AG04450 (cell line): ENCODE measurements at regions not wholly inside any gene's neighbourhood (a gene's known extent, or its start where the extent isn't known, plus 50 kb on each side); places are given as distances from the start of the nearest gene placed in this dataset.

Experiments used
- CTCF ChIA-PET: fragments of 300-600, 350-600 bp; formaldehyde crosslinking; extraction: SDS; loops from one replicate; lab custom pipeline; 2022; ENCODE audit warnings: antibody characterized with exemption, inconsistent platforms; lab: Charles Lee
- POLR2A ChIA-PET: fragments of 350-600 bp; formaldehyde crosslinking; extraction: SDS; loops from one replicate; lab custom pipeline; 2021; ENCODE audit warnings: antibody characterized with exemption, inconsistent platforms; lab: Yijun Ruan, JAX
- DNase-seq: peaks from one replicate; pipeline ENCODE4 v3.0.0-alpha.2; 2011; ENCODE audit warnings: low read depth, low spot score
- H3K27ac ChIP-seq: one replicate; pipeline ENCODE4 v1.5.1; 2012; ENCODE audit warnings: low read depth, low read length, control low read depth
- H3K27me3 ChIP-seq: one replicate; pipeline ENCODE4 v1.6.0; 2012; ENCODE audit warnings: low read length; ENCODE audit not compliant: control insufficient read depth, insufficient read depth
- H3K4me3 ChIP-seq: 2 replicates; pipeline ENCODE4 v1.5.1; 2011; ENCODE audit warnings: mild to moderate bottlenecking, low read depth, low read length, control low read depth
- H3K9me3 ChIP-seq: 2 replicates; pipeline ENCODE4 v1.5.1; 2012; ENCODE audit warnings: low read length; ENCODE audit not compliant: control insufficient read depth, insufficient read depth
- CTCF ChIP-seq: IDR thresholded peaks from 2 replicates; pipeline ENCODE4 v1.5.1; 2011; ENCODE audit warnings: low read depth, low read length, control low read depth, inconsistent platforms

DNA sequence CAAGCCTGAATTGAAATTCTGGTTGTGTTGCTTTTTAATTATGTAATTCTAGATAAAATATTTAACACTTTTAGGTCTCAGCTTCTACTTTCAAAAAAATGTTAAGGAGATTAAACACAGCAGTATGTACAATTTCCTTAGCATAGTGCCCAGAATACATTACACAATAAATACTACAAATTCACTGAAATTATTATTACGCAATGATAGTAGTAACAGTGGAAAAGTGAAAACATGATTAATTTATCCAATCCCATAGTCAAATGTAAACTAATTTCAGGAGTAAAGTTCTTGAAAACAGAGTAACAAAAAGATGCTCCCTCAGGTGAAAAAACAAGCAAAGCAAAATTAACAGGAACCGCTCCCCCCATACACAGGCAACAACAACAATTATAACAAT lies 1915.4 kb downstream of the STIM2 start:
- ChIA-PET CTCF (interaction anchor here (0.7 kb wide), 1 partner anchor 8 kb away, joined by 3 read pairs; no protein-coding TSS in a partner anchor), POLR2A (no interaction called here)
- Histone ChIP-seq H3K27me3 (no peaks in the 10 kb centered on the region), H3K27ac (no peak overlapping the region), H3K9me3 (no peaks in the 10 kb centered on the region), H3K4me3 (no peak overlapping the region)
- no peak for DNase-seq
- TF ChIP-seq CTCF = no peak

- no peak for DNase-seq
- H3K9me3 ChIP-seq = peaks cover 5% of the 10 kb centered on the region; the same call in 1 of the 2 replicates
- POLR2A ChIA-PET = no interaction called here
- no peaks in the 10 kb centered on the region for H3K27me3 ChIP-seq
- CTCF ChIA-PET = no interaction called here
- no peak overlapping the region for H3K27ac ChIP-seq
- no peak overlapping the region for H3K4me3 ChIP-seq
- no peak for TF ChIP-seq CTCF
Observed at GRCh38 chr4:28784188-28784587, 1923.5 kb downstream of the STIM2 start.

GRCh38 chr4:28787947-28788346 lies 1927.3 kb downstream of the STIM2 start:
- no peak for TF ChIP-seq CTCF
- ChIA-PET CTCF (no interaction called here), POLR2A (no interaction called here)
- Histone ChIP-seq H3K27ac (no peak overlapping the region), H3K9me3 (peaks cover 5% of the 10 kb centered on the region; the same call in 1 of the 2 replicates), H3K27me3 (no peaks in the 10 kb centered on the region), H3K4me3 (no peak overlapping the region)
- no peak for DNase-seq

DNA sequence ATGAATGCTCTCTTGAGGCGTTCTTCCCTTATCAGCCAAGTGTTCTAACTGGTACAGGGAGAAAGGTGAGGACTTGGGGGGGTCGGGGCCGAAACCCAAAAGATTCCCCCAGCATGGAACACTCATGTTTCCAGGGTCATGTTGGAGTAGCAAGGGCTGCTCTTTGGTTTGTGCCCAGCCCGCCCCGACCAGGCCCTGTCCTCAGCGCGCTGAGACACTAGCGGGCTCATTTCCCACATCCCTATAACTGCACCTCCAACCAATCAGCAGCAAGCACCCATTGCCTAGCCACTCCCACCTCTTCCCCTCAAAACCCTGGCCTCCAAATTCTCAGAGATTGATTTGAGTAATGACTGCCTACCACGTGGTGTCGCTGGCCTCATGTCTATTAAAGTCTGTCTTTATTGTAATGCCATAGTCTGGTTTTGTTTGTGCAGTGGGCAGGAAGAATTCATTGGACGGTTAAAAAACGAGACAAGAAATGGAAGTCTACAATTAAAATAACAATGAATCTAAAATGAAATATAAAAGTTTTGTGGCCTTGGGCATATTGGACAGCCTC lies 1928.4 kb downstream of the STIM2 start:
- peaks cover 5% of the 10 kb centered on the region; the same call in 1 of the 2 replicates for H3K9me3 ChIP-seq
- CTCF ChIA-PET = no interaction called here
- no peaks in the 10 kb centered on the region for H3K27me3 ChIP-seq
- POLR2A ChIA-PET = no interaction called here
- no peak for DNase-seq
- no peak overlapping the region for H3K27ac ChIP-seq
- no peak overlapping the region for H3K4me3 ChIP-seq
- no peak for TF ChIP-seq CTCF

DNA sequence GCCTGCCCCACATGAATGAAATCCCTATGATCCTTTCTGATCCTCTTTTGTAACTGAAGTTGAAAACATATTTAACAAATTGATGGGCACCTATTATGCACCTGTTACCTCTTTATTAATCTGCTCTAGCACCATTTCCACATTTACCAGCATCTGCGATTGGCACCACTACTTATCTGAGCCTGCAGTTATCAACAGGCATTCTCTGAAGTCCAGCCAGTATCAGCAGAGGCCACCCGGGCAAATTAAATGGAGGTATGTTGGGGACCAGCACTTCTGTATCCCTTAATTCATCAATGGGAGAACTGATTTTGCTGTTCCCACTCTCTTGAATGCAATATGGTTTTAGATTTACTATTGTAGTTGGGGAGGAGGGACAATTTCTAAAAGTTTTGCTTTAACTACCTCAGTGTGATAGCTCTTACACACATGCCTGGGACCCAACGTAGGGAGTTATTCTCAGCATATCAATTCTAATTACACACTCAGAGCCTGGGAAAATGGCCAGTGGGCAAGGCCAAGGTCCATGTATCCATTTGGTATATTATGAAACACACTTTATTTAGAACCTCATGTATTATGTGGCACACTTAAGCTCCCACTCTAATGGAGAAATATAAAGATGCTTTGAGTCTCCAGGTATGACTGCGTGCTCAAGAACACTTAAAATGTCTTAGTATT lies 1927.1 kb upstream of the PCDH7 start:
- CTCF ChIA-PET = no interaction called here

More for the DNA sequence above, 1927.1 kb upstream of the PCDH7 start:
- DNase-seq = no peak
- no peak for TF ChIP-seq CTCF
- POLR2A ChIA-PET = no interaction called here
- Histone ChIP-seq H3K27ac (no peak overlapping the region), H3K9me3 (peaks cover 5% of the 10 kb centered on the region; the same call in 1 of the 2 replicates), H3K27me3 (no peaks in the 10 kb centered on the region), H3K4me3 (no peak overlapping the region)
